Lower leg skin (tissue), 4 donors: ENCODE measurements at regions not wholly inside any gene's neighbourhood (a gene's known extent, or its start where the extent isn't known, plus 50 kb on each side); places are given as distances from the start of the nearest gene placed in this dataset.

ENCODE experiments used
- DNase-seq, 2 donors: peaks; one replicate each; pipeline ENCODE4 v3.0.0-alpha.2; 2019; ENCODE audit warnings: low spot score in 2 of 2
- H3K4me3 ChIP-seq: fragments of 200-600 bp; sonication (generic); 2 replicates; pipeline ENCODE4 v1.5.1; 2017; ENCODE audit warnings: mild to moderate bottlenecking, low read depth; ENCODE audit not compliant: poor library complexity, severe bottlenecking
- POLR2A ChIP-seq, 2 donors: fragments of 450-650 bp; IDR thresholded peaks; one replicate each; pipeline ENCODE4 v1.6.1; 2016 to 2017; ENCODE audit warnings: antibody characterized with exemption in 2 of 2, mild to moderate bottlenecking in 1 of 2, moderate library complexity in 1 of 2
- WGBS, 2 donors: methylation state at CpG; one replicate each; pipeline ENCODE4 v1.1.5; 2018; 5-methylcytosine and 5-hydroxymethylcytosine counted together
- intact Hi-C: fragments of 100-400 bp; cut with DNase I; formaldehyde crosslinking; loops from one replicate; pipeline ENCODE4 v1.15.0; 2023; ENCODE audit warnings: low total_unique reads
- TF ChIP-seq, protein P1 (sequence below), 3 donors: fragments of 450-650 bp; IDR thresholded peaks; one replicate each; pipeline ENCODE4 v1.5.1; 2016; ENCODE audit warnings: antibody characterized with exemption in 3 of 3, mild to moderate bottlenecking in 3 of 3, moderate library complexity in 2 of 3

DNA sequence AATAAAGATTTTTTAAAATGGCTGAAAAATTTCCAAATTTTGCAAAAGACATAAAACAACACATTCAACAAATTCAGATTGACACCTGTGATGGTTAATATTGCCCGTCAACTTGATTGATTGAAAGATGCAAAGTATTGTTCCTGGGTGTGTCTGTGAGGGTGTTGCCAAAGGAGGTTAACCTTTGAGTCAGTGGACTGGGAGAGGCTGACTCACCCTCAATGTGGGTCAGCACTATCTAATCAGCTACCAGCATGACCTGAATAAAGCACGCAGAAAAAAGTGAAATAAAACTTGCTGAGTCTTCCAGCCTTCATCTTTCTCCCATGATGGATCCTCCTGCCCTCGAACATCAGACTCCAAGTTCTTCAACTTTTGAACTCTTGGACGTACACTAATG, 868.0 kb upstream of the CTNND2 start:
- TF ChIP-seq, protein P1, sequence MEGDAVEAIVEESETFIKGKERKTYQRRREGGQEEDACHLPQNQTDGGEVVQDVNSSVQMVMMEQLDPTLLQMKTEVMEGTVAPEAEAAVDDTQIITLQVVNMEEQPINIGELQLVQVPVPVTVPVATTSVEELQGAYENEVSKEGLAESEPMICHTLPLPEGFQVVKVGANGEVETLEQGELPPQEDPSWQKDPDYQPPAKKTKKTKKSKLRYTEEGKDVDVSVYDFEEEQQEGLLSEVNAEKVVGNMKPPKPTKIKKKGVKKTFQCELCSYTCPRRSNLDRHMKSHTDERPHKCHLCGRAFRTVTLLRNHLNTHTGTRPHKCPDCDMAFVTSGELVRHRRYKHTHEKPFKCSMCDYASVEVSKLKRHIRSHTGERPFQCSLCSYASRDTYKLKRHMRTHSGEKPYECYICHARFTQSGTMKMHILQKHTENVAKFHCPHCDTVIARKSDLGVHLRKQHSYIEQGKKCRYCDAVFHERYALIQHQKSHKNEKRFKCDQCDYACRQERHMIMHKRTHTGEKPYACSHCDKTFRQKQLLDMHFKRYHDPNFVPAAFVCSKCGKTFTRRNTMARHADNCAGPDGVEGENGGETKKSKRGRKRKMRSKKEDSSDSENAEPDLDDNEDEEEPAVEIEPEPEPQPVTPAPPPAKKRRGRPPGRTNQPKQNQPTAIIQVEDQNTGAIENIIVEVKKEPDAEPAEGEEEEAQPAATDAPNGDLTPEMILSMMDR (IDR thresholded peaks at IDR 0.05), result no peak
- TF ChIP-seq POLR2A (IDR thresholded peaks at IDR 0.05), result no peak

DNA sequence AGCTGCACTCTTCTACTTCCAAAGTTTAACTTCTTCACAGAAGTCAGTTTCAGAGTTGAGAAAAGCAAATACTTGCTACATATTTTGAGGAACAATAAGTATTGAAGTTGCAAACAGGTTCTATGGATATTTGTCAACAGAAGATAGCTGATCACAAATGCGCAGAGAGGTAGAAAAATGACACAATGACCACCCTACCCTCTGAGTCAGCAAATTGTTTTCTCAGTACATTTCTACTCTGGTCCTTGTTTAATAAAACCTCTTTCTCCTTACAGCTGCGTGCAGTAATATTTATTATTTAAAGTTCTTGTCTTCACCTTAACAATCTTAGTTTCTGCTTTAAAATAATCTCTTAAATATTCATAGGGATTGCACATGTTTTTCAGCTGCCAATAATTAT, 855.1 kb upstream of the CTNND2 start:
- intact Hi-C loops, result no loop called here
- 89 to 90% methylated on average over 2 of the region's 2 CpGs for WGBS, 2 donors
- no peak for TF ChIP-seq POLR2A (IDR thresholded peaks at IDR 0.05)
- TF ChIP-seq, protein P1 (IDR thresholded peaks at IDR 0.05), result no peak
- no peak overlapping the region for H3K4me3 ChIP-seq
- no peak for DNase-seq

More for the DNA sequence above, 868.0 kb upstream of the CTNND2 start:
- H3K4me3 ChIP-seq, result no peak overlapping the region
- WGBS, 2 donors, result 85 to 87% methylated on average over 4 of the region's 4 CpGs
- DNase-seq, result no peak
- intact Hi-C loops, result no loop called here

DNA sequence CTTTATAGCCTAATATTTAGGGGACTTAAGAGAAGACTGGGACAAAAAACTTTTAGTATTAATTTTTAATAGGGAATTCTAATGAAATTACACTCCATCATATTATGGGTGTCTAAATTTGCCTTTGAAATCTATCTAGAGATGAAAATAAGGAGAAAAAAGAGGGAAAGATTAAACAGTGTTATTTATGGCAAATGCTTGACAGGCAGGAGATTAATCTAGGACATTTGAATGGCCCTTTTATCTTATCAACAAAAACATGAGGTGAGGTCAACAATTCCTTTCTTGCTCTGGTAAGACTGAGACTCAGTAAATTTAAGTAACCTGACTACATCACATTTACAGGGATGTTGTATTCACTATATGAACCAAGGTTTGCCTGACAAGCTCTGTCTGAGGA, 852.8 kb upstream of the CTNND2 start:
- TF ChIP-seq, protein P1 (IDR thresholded peaks at IDR 0.05), result no peak
- no peak for TF ChIP-seq POLR2A (IDR thresholded peaks at IDR 0.05)
- H3K4me3 ChIP-seq, result no peak overlapping the region
- intact Hi-C loops, result no loop called here

DNA sequence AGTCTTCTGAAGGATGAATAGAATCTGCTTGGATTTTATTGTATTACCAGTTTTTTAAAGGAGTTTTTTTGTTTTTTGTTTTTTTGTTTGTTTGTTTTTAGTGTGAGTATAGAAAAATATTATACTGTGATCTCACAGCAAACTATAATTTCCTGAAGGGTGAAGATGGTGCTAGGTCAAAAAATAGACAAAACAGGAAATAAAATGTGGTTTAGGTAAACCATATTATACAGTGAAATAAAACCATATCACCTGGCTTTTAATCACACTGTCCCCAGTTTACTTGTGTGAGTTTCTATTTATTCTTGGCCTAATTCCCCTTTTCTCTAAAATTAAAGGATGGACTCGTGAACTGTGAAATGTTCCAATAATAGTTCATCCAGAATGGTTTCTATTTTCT, 841.3 kb upstream of the CTNND2 start:
- intact Hi-C loops, result no loop called here
- DNase-seq, result no peak
- 71 to 74% methylated on average over 1 of the region's 1 CpG for WGBS, 2 donors

More for the DNA sequence above, 852.8 kb upstream of the CTNND2 start:
- DNase-seq, result no peak

DNA sequence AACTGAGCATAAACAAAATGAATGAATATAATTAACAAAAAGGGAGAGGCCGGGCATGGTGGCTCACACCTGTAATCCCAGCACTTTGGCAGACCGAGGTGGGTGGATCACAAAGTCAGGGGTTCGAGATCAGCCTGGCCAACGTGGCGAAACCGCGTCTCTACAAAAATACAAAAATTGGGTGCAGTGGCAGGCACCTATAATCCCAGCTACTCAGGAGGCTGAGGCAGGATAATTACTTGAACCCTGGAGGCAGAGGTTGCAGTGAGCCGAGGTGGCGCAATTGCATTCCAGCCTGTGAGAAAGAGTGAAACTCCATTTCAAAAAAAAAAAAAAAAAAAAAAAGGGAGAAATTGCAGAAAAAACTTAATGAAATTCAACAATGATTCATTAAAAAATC, 839.3 kb upstream of the CTNND2 start:
- no peak for DNase-seq
- no peak overlapping the region for H3K4me3 ChIP-seq
- WGBS, 2 donors, result 90 to 92% methylated on average over 9 of the region's 9 CpGs
- TF ChIP-seq, protein P1 (IDR thresholded peaks at IDR 0.05), result no peak
- no peak for TF ChIP-seq POLR2A (IDR thresholded peaks at IDR 0.05)
- intact Hi-C loops, result no loop called here

More for the DNA sequence above, 841.3 kb upstream of the CTNND2 start:
- TF ChIP-seq, protein P1 (IDR thresholded peaks at IDR 0.05), result no peak
- no peak for TF ChIP-seq POLR2A (IDR thresholded peaks at IDR 0.05)
- H3K4me3 ChIP-seq, result no peak overlapping the region

DNA sequence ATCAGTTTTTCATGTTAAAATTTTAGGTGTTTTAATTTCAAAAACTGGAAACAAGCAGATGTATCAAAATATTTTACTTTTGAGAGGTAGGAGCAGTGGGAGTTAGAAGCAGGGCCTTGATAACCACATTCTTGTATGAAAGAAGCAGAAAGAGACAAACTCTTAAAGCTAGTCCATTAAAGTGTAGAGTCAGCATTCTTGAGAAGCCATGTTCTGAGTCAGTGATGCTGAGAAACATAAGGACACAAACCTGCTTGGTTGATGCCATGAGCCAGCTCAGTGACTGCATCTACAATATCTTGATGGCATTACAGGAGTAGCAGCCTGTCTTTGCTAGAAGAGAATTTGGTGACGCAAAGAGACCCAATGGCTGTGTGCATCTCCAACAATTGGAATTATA, 826.1 kb upstream of the CTNND2 start:
- no peak overlapping the region for H3K4me3 ChIP-seq
- DNase-seq, result no peak
- whole genome bisulfite sequencing, 2 donors, result 96 to 100% methylated on average over 1 of the region's 1 CpG
- intact Hi-C loops, result no loop called here
- TF ChIP-seq, protein P1 (IDR thresholded peaks at IDR 0.05), result no peak
- no peak for TF ChIP-seq POLR2A (IDR thresholded peaks at IDR 0.05)
